CD4-positive, alpha-beta T cell treated with Interleukin-4 for 4 hours (primary cell): ENCODE measurements at regions not wholly inside any gene's neighbourhood (a gene's known extent, or its start where the extent isn't known, plus 50 kb on each side); places are given as distances from the start of the nearest gene placed in this dataset.

Experiments used
- DNase-seq: peaks from one replicate; pipeline ENCODE4 v3.0.0-alpha.2; 2020

- no peak for DNase-seq
Measured at GRCh38 chr4:62293551-62293950, 1093.4 kb downstream of the ADGRL3 start.

DNA sequence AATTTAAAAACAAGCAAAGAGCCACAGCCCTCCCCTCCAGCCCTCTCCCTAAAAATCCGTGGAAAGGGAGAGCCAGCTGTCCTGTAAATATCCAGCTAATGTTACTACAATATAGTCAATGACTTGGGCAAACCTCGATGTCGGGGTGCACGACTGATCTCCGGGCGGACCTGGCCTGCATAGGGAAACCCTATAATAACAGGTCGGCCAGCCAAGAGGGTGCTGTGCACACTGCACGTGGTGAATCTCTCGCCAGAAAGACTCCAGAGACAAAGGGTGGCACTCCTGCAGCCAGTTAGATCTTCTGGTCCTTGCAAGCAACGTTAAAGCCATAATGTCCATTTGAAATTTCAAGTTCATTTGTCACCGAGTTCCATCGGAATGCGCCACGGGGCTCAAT is 1092.8 kb downstream of the ADGRL3 start:
- no peak for DNase-seq

DNA sequence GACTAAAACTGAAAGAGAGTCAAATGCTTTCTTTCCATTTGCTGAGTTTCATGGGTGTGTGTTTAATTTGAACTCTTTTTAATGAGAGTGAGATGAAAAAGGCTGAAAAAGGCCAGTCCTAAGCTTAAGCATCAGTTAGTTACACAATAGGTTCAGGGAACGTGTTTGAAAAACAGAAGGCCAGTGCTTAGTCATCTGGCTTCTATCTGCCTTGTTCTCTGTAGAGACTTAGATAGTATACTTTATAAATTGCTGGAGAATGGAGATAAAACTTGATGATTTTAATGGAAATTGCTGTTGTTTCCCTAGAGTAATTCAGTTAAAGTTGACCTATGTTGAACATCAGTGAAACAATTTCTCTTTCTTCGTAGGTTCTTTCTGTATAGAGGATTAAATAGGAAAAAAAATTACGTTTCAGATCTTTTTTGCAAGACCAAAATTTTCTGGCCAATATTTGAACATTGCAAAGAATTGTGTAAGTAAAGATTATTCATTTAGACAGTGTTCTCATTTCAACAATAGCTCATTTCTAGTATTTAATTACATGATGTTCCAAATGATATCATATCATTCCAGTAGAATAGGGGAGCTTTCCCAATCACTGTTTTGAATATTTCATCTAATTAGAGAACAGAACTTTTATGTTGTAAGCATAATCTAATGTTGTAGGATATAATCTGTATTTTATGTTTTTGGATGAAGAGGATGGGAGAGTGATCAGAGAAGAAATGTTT is 1088.8 kb downstream of the ADGRL3 start:
- DNase-seq: no peak

DNA sequence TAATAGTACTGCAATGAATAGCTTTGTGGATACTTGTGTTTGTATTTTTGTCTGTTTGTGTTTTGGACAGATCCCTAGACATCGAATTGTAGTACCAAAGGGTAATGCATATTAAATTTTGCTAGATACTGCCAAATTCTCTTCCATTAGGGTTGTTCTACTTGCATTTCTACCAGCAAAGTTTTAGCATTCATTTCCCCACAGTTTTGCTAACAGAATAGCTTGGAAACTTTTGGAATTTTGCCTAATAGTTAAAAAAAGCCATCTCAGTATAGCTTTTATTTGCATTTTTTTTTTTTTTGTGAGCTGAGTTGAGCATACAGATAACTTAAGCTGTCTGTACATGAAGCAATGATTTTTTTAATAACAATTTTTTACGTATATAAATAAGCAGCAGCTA is 1084.9 kb downstream of the ADGRL3 start:
- DNase-seq: no peak

DNA sequence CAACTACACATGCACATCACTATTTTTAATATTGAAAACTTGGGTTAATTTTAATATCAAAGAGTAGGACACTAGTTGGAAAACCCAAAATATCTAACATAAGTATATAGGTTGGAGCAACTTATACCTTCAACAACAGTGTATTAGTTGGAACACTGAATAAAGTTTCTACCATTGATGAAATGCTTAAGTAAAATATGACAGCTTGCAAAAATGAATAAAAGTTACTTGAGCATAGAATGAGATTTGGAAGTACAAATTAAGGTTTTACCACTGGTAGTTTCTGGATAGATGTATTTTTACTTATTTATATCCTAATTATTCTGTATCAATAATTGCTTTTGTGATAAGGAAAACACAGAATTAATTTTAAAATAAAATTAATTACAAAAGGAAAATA is 1079.6 kb downstream of the ADGRL3 start:
- DNase-seq: no peak

- DNase-seq: no peak
Measured at GRCh38 chr4:62275470-62275869, 1075.3 kb downstream of the ADGRL3 start.

GRCh38 chr4:62274782-62275181 is 1074.7 kb downstream of the ADGRL3 start:
- no peak for DNase-seq

GRCh38 chr4:62271107-62271506 is 1071.0 kb downstream of the ADGRL3 start:
- DNase-seq: no peak

- no peak for DNase-seq
Measured at GRCh38 chr4:62269918-62270317, 1069.8 kb downstream of the ADGRL3 start.

GRCh38 chr4:62263454-62263853 is 1063.3 kb downstream of the ADGRL3 start:
- no peak for DNase-seq

GRCh38 chr4:62262676-62263075 is 1062.5 kb downstream of the ADGRL3 start:
- no peak for DNase-seq

GRCh38 chr4:62260254-62260653 is 1060.1 kb downstream of the ADGRL3 start:
- no peak for DNase-seq

DNA sequence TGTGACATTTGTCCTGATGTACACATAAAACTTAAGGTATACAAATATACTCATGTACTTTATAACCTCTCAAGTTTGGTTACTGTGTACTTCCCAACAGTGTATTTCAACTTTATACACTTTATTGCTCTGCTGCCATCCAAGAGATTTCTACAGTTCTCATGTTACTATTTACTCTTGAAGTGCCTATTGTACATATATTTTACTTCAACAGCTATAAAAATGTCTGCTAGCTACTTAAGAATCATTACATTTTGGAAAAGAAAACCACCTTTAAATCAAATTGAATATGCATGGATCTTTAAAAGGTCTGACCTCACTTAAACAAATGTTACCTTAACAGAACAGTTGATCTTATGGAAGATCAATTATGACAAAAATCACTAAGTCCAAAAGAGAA is 1056.4 kb downstream of the ADGRL3 start:
- DNase-seq: no peak

DNA sequence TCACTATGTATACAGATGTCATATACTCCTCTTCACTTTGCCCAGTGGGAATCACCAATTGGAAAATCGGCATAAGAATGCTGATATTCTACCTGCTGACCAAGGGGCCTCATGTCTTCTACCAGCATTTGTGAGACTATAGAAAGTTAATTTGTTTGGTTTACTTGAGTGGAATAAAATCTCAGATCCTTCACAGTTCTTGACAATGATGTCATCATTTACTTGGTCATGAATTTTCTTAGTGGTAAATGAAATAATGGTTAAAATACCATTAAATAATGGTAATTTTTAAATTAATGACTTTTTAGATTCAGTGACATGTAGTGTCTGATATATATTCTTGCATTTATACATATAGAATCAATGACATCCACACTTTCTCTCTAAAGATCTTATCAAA is 1052.6 kb downstream of the ADGRL3 start:
- no peak for DNase-seq

DNA sequence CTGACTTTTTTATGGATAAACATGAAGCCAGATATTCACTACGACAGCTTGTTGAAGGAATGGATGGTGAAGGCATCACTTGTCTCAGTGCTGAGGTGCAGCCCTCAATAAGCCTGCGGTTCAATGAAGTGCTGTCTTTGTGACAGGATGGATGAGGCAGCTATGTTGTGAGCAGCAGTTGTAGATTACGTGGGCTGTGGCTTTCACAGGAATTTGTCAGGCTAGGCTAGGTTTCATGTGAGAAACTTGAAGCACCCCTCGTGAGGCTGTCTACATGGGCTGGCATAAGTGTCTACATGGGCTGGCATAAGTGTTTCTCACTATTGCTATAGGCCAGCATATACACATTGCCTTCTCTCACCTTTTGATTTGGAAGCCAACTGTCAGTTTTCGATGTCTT is 1050.0 kb downstream of the ADGRL3 start:
- no peak for DNase-seq

DNA sequence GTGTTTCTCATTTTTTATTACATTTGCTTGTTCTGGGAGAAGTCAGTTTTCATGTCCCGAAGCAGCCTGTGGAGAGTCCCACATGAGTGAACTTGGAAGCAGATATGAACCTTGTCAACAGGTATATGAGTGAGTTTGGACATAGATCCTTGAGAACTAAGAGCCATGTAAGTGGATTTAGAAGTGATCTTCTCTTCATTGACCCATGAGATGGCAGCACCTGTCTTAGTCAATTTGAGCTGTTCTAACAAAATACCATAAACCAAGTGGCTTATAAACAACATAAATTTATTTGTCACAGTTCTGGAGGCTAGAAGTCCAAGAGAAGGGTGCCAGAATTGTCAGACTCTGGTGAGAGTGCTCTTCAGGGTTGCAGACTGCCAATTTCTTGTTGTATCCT is 1043.8 kb downstream of the ADGRL3 start:
- DNase-seq: no peak

GRCh38 chr4:62235911-62236310 is 1035.8 kb downstream of the ADGRL3 start:
- no peak for DNase-seq

GRCh38 chr4:62232814-62233213 is 1032.7 kb downstream of the ADGRL3 start:
- no peak for DNase-seq

GRCh38 chr4:62231994-62232393 is 1031.9 kb downstream of the ADGRL3 start:
- no peak for DNase-seq

- DNase-seq: no peak
Measured at GRCh38 chr4:62226082-62226481, 1026.0 kb downstream of the ADGRL3 start.

- DNase-seq: no peak
Measured at GRCh38 chr4:62222121-62222520, 1022.0 kb downstream of the ADGRL3 start.

DNA sequence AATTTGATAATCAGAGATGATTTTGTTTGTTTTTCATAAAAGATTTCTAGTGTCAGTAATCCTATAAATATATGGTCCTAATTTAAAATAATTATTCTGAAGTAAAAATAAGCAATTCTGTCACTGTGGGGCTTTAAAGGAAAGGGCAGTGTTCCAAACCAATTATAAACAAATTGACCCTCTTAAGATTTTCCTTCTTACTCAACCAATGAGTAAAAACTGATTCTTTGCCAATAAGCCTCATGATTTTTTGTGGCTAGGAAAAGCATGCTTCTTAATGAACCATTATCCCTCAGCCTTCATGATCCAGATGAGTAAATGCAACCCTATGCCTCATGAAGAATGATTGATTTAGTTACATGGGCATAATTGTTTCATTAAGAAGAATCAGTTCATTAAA is 1010.4 kb downstream of the ADGRL3 start:
- DNase-seq: no peak

DNA sequence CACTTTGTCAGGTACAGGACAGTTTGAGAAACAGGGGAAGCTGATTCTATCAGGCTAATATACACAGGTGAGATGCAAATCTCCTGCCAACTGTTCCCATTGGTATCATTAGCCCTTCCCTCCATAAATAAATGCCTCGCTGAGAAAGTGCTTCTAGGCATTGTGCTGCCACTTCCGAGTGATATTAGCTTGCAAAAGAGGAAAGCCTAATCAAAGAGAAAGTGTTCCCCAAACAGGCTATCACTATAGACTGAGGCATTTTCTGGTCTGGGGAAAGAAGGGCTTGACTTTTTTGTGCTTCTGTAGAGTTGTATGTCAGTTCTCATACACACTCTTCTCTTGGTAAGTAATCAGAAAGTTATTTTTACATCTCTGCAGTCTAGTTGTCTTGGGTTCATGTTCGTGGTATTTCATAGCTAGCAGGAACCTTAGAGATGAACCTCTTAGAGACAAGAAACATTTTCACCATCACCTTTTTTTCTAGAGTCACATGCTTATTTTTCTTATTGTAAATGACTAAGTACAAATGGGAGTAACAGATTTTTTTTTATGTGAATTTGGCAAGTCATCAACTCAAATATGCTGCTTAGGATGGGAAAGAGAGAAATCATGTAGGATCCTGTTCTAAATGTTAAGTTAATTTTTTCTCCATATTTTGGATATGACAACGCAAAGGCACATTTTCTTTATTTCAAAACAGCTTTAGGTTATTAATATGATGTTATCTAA is 1009.8 kb downstream of the ADGRL3 start:
- no peak for DNase-seq

DNA sequence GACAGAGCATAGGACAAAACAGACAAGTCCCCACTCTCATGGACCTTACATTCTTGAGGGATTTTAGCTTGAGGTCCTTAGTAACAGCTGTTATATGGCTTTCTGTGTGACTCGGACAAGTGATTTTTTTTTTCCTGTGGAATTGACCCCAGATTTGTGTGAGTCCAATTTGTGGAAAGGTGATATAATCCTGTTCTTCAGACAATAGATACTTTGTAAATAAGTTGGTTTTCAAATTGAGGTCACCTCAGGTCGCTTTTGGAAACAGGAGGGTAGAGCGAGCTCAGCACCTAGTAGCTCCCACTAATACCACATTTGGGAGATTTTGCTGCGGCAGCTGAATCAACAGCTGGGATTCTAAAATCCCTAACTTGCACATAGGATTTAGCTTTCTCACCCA is 1008.8 kb downstream of the ADGRL3 start:
- DNase-seq: no peak

GRCh38 chr4:62204136-62204535 is 1004.0 kb downstream of the ADGRL3 start:
- DNase-seq: no peak
